Sigmoid colon (tissue), 4 donors: ENCODE measurements at regions not wholly inside any gene's neighbourhood (a gene's known extent, or its start where the extent isn't known, plus 50 kb on each side); places are given as distances from the start of the nearest gene placed in this dataset.

Experiments
- POLR2AphosphoS5 ChIP-seq, 4 donors: sonication (generic); formaldehyde crosslinking; IDR thresholded peaks; one replicate each; pipeline ENCODE4 v1.6.1; 2017; ENCODE audit warnings: antibody characterized with exemption in 4 of 4
- TF ChIP-seq, protein P1 (sequence below), 4 experiments: fragments of 450-650 bp in 3 of 4; fragments of 200-600 bp in 1 of 4; IDR thresholded peaks; one replicate each; pipeline ENCODE4 v1.5.1; 2016 to 2019; ENCODE audit warnings: antibody characterized with exemption in 4 of 4, mild to moderate bottlenecking in 3 of 4, moderate library complexity in 2 of 4

GRCh38 chr1:87928623-87929022 lies 599.9 kb downstream of the LMO4 start:
- TF ChIP-seq, protein P1, sequence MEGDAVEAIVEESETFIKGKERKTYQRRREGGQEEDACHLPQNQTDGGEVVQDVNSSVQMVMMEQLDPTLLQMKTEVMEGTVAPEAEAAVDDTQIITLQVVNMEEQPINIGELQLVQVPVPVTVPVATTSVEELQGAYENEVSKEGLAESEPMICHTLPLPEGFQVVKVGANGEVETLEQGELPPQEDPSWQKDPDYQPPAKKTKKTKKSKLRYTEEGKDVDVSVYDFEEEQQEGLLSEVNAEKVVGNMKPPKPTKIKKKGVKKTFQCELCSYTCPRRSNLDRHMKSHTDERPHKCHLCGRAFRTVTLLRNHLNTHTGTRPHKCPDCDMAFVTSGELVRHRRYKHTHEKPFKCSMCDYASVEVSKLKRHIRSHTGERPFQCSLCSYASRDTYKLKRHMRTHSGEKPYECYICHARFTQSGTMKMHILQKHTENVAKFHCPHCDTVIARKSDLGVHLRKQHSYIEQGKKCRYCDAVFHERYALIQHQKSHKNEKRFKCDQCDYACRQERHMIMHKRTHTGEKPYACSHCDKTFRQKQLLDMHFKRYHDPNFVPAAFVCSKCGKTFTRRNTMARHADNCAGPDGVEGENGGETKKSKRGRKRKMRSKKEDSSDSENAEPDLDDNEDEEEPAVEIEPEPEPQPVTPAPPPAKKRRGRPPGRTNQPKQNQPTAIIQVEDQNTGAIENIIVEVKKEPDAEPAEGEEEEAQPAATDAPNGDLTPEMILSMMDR (IDR thresholded peaks at IDR 0.05): no peak
- TF ChIP-seq POLR2AphosphoS5 (IDR thresholded peaks at IDR 0.05): no peak
